Hepatocyte (in vitro differentiated cells): ENCODE measurements at regions not wholly inside any gene's neighbourhood (a gene's known extent, or its start where the extent isn't known, plus 50 kb on each side); places are given as distances from the start of the nearest gene placed in this dataset.

Experiments used
- DNase-seq: peaks from one replicate; pipeline ENCODE4 v3.0.0-alpha.2; 2016; ENCODE audit warnings: low spot score
- H2AFZ ChIP-seq: fragments of 200-600 bp; sonication (generic); 2 replicates; pipeline ENCODE4 v1.6.0; 2016; ENCODE audit warnings: antibody characterized with exemption, mild to moderate bottlenecking
- H3K27ac ChIP-seq: fragments of 200-600 bp; sonication (generic); 2 replicates; pipeline ENCODE4 v1.5.1; 2016; ENCODE audit warnings: mild to moderate bottlenecking
- H3K27me3 ChIP-seq: fragments of 200-600 bp; sonication (generic); 2 replicates; pipeline ENCODE4 v1.6.1; 2016
- H3K36me3 ChIP-seq: fragments of 200-600 bp; sonication (generic); replicated peaks from 2 replicates; pipeline ENCODE4 v1.5.1; 2016; ENCODE audit warnings: low read depth; ENCODE audit not compliant: insufficient read depth
- H3K4me1 ChIP-seq: fragments of 200-600 bp; sonication (generic); 2 replicates; pipeline ENCODE4 v1.5.1; 2016; ENCODE audit warnings: mild to moderate bottlenecking, moderate library complexity; ENCODE audit not compliant: insufficient read depth
- H3K4me2 ChIP-seq: fragments of 200-600 bp; sonication (generic); 2 replicates; pipeline ENCODE4 v1.6.0; 2016
- H3K4me3 ChIP-seq: fragments of 200-600 bp; sonication (generic); 2 replicates; pipeline ENCODE4 v1.5.1; 2016; ENCODE audit warnings: mild to moderate bottlenecking
- H3K79me2 ChIP-seq: fragments of 200-600 bp; sonication (generic); 2 replicates; pipeline ENCODE4 v1.6.0; 2017; ENCODE audit warnings: mild to moderate bottlenecking
- H3K9me2 ChIP-seq: fragments of 200-600 bp; sonication (generic); replicated peaks from 2 replicates; pipeline ENCODE4 v1.6.0; 2017; ENCODE audit warnings: mild to moderate bottlenecking; ENCODE audit not compliant: insufficient read depth
- H3K9me3 ChIP-seq: fragments of 200-600 bp; sonication (generic); 2 replicates; pipeline ENCODE4 v1.5.1; 2016; ENCODE audit warnings: low read depth, mild to moderate bottlenecking
- H4K20me1 ChIP-seq: fragments of 200-600 bp; sonication (generic); 2 replicates; pipeline ENCODE4 v1.6.0; 2016; ENCODE audit warnings: mild to moderate bottlenecking; ENCODE audit not compliant: insufficient read depth, poor library complexity, severe bottlenecking
- CTCF ChIP-seq: fragments of 200-600 bp; sonication (generic); IDR thresholded peaks from 2 replicates; pipeline ENCODE4 v1.5.1; 2016; ENCODE audit warnings: antibody characterized with exemption, mild to moderate bottlenecking; ENCODE audit not compliant: poor library complexity
- EZH2 ChIP-seq: fragments of 200-600 bp; sonication (generic); IDR thresholded peaks from 2 replicates; pipeline ENCODE4 v1.6.1; 2016; ENCODE audit warnings: antibody characterized with exemption, mild to moderate bottlenecking, borderline replicate concordance
- EZH2phosphoT487 ChIP-seq: fragments of 200-600 bp; sonication (generic); IDR thresholded peaks from one replicate; pipeline ENCODE4 v1.6.1; 2018; ENCODE audit warnings: antibody characterized with exemption, mild to moderate bottlenecking, low read depth, moderate library complexity; ENCODE audit not compliant: unreplicated experiment, severe bottlenecking
- WGBS: methylation state at CpG from one replicate; pipeline ENCODE4 v1.1.6; 2016; ENCODE audit warnings: low lambda C conversion rate; ENCODE audit errors: missing lambda C conversion rate; 5-methylcytosine and 5-hydroxymethylcytosine counted together

GRCh38 chr7:109386959-109387358 is 817.3 kb downstream of the DNAJB9 start:
- no peak overlapping the region for H3K4me3 ChIP-seq
- H4K20me1 ChIP-seq = no peaks in the 10 kb centered on the region
- H3K9me2 ChIP-seq = no peaks in the 10 kb centered on the region
- no peak overlapping the region for H3K4me2 ChIP-seq
- H3K79me2 ChIP-seq = no peaks in the 10 kb centered on the region
- no peak for DNase-seq
- 100% methylated on average over 2 of the region's 2 CpGs for WGBS
- no peaks in the 10 kb centered on the region for H3K27me3 ChIP-seq
- TF ChIP-seq EZH2phosphoT487 (no peak), CTCF (no peak), EZH2 (no peak)
- H3K36me3 ChIP-seq = no peaks in the 10 kb centered on the region
- H3K9me3 ChIP-seq = no peaks in the 10 kb centered on the region
- no peaks in the 10 kb centered on the region for H3K4me1 ChIP-seq
- H2AFZ ChIP-seq = no peak overlapping the region
- H3K27ac ChIP-seq = no peak overlapping the region

GRCh38 chr7:109387530-109387929 is 817.9 kb downstream of the DNAJB9 start:
- Histone ChIP-seq H3K9me3 (no peaks in the 10 kb centered on the region), H3K4me1 (no peaks in the 10 kb centered on the region), H3K4me3 (no peak overlapping the region), H4K20me1 (no peaks in the 10 kb centered on the region), H3K9me2 (no peaks in the 10 kb centered on the region), H3K79me2 (no peaks in the 10 kb centered on the region), H3K36me3 (no peaks in the 10 kb centered on the region), H3K4me2 (no peak overlapping the region), H2AFZ (no peak overlapping the region), H3K27me3 (no peaks in the 10 kb centered on the region), H3K27ac (no peak overlapping the region)
- 83% methylated on average over 1 of the region's 1 CpG for WGBS
- TF ChIP-seq CTCF (no peak), EZH2phosphoT487 (no peak)
- DNase-seq = no peak

- no peak overlapping the region for H3K4me2 ChIP-seq
- no peaks in the 10 kb centered on the region for H3K4me1 ChIP-seq
- H3K27me3 ChIP-seq = no peaks in the 10 kb centered on the region
- no peak overlapping the region for H3K27ac ChIP-seq
- no peaks in the 10 kb centered on the region for H3K36me3 ChIP-seq
- DNase-seq = no peak
- WGBS = 94% methylated on average over 3 of the region's 3 CpGs
- H3K9me3 ChIP-seq = no peaks in the 10 kb centered on the region
- TF ChIP-seq EZH2 (no peak), EZH2phosphoT487 (no peak), CTCF (no peak)
- H3K9me2 ChIP-seq = no peaks in the 10 kb centered on the region
- peak overlapping the region; percentile 17 for H3K4me3 ChIP-seq
- H2AFZ ChIP-seq = no peak overlapping the region
- H3K79me2 ChIP-seq = no peaks in the 10 kb centered on the region
- H4K20me1 ChIP-seq = no peaks in the 10 kb centered on the region
These were observed 821.6 kb downstream of the DNAJB9 start for GRCh38 chr7:109391240-109391639.

GRCh38 chr7:109402107-109402506 is 832.4 kb downstream of the DNAJB9 start:
- H3K4me1 ChIP-seq = no peaks in the 10 kb centered on the region
- DNase-seq = no peak
- H3K4me3 ChIP-seq = no peak overlapping the region
- H3K79me2 ChIP-seq = no peaks in the 10 kb centered on the region
- no peaks in the 10 kb centered on the region for H3K9me2 ChIP-seq
- 86% methylated on average over 1 of the region's 1 CpG for WGBS
- H4K20me1 ChIP-seq = no peaks in the 10 kb centered on the region
- no peak overlapping the region for H2AFZ ChIP-seq
- no peak for TF ChIP-seq EZH2phosphoT487
- no peak for TF ChIP-seq CTCF
- no peak for TF ChIP-seq EZH2
- H3K4me2 ChIP-seq = no peak overlapping the region
- H3K27ac ChIP-seq = no peak overlapping the region
- H3K36me3 ChIP-seq = no peaks in the 10 kb centered on the region
- no peaks in the 10 kb centered on the region for H3K27me3 ChIP-seq
- H3K9me3 ChIP-seq = no peaks in the 10 kb centered on the region
